HCT116 (cell line): ENCODE measurements at regions not wholly inside any gene's neighbourhood (a gene's known extent, or its start where the extent isn't known, plus 50 kb on each side); places are given as distances from the start of the nearest gene placed in this dataset.

Source experiments
- EZH2 ChIP-seq: fragments of 200-600 bp; sonication (generic); IDR thresholded peaks from 2 replicates; pipeline ENCODE4 v1.6.1; 2017; ENCODE audit warnings: antibody characterized with exemption, mixed run types
- EZH2phosphoT487 ChIP-seq: fragments of 200-600 bp; IDR thresholded peaks from 2 replicates; pipeline ENCODE4 v1.6.1; 2018; ENCODE audit warnings: antibody characterized with exemption, borderline replicate concordance
- JUND ChIP-seq: IDR thresholded peaks from 2 replicates; pipeline ENCODE4 v1.6.1; 2012
- POLR2A ChIP-seq: IDR thresholded peaks from 2 replicates; pipeline ENCODE4 v1.7.0; 2011; ENCODE audit warnings: borderline replicate concordance; ENCODE audit not compliant: insufficient read depth, insufficient read length; ENCODE audit errors: extremely low read depth
- POLR2AphosphoS5 ChIP-seq: IDR thresholded peaks from 2 replicates; pipeline ENCODE4 v1.6.1; 2011; ENCODE audit warnings: mild to moderate bottlenecking, low read depth, low read length, moderate library complexity
- RAD21 ChIP-seq: IDR thresholded peaks from 2 replicates; pipeline ENCODE4 v1.6.1; 2012; ENCODE audit warnings: low read depth, mild to moderate bottlenecking
- SIN3A ChIP-seq: IDR thresholded peaks from 2 replicates; pipeline ENCODE4 v1.6.1; 2012; ENCODE audit warnings: low read depth
- TCF7L2 ChIP-seq: IDR thresholded peaks from 2 replicates; pipeline ENCODE4 v1.7.0; 2011; ENCODE audit warnings: borderline replicate concordance, inconsistent platforms; ENCODE audit not compliant: insufficient read depth, insufficient read length; ENCODE audit errors: extremely low read depth
- TF ChIP-seq, protein P1 (sequence below): IDR thresholded peaks from 2 replicates; pipeline ENCODE4 v1.6.1; 2012; ENCODE audit warnings: low read depth
- TF ChIP-seq, protein P2 (sequence below), 3 experiments: fragments of 200-600 bp in 1 of 3; sonication (generic) in 1 of 3; IDR thresholded peaks in 2 of 3; conservative IDR thresholded peaks in 1 of 3; 2 replicates each; pipeline ENCODE4 v1.5.1; 2012 to 2017; ENCODE audit warnings: low read depth in 2 of 3, low read length in 2 of 3, antibody characterized with exemption in 1 of 3, borderline replicate concordance in 1 of 3, control low read depth in 1 of 3, mild to moderate bottlenecking in 1 of 3, mixed read lengths in 1 of 3, mixed run types in 1 of 3, moderate library complexity in 1 of 3; ENCODE audit not compliant: insufficient read depth in 1 of 3
- TF ChIP-seq, protein P3 (sequence below): IDR thresholded peaks from 2 replicates; pipeline ENCODE4 v1.6.1; 2011; ENCODE audit warnings: mild to moderate bottlenecking, low read length, moderate library complexity; ENCODE audit not compliant: insufficient replicate concordance; ENCODE audit errors: extremely low read depth
- TF ChIP-seq, protein P4 (sequence below): IDR thresholded peaks from 2 replicates; pipeline ENCODE4 v1.6.1; 2012

DNA sequence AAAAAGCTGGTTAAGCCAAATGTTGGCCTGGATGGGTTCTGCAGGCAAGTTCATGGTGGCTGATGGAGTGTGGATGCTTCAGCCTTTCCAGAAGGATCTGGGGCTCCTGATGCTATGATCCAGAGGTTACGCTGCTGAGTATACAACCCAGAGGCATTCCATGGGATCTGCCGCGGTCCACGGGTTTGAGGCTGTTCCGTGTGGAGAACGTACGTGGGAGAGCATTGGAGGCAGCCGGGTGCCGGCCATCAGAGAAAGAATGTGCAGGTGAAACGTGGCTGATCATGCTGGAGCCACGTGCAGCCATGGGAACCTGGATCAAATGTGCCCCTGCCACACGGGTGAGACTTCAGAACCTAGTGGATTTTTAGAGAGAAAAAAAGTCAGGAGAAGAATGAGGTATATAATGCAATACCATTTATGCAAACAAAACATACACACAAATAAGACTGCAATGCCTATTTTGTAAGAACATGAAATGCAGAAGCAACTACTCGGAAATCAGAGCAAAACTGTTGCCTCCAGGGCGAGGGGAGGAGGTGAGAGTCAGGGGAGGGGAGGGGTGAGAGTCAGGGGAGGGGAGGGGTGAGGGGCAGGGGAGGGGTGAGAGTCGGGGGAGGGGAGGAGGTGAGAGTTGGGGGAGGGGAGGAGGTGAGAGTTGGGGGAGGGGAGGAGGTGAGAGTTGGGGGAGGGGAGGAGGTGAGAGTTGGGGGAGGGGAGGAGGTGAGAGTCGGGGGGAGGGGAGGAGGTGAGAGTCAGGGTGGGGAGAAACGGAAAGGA lies 116.5 kb upstream of the C1orf174 start:
- TF ChIP-seq TCF7L2 (no peak), JUND (no peak), POLR2A (no peak), SIN3A (no peak), RAD21 (no peak), EZH2phosphoT487 (no peak), EZH2 (no peak), POLR2AphosphoS5 (no peak)
- TF ChIP-seq, protein P1, sequence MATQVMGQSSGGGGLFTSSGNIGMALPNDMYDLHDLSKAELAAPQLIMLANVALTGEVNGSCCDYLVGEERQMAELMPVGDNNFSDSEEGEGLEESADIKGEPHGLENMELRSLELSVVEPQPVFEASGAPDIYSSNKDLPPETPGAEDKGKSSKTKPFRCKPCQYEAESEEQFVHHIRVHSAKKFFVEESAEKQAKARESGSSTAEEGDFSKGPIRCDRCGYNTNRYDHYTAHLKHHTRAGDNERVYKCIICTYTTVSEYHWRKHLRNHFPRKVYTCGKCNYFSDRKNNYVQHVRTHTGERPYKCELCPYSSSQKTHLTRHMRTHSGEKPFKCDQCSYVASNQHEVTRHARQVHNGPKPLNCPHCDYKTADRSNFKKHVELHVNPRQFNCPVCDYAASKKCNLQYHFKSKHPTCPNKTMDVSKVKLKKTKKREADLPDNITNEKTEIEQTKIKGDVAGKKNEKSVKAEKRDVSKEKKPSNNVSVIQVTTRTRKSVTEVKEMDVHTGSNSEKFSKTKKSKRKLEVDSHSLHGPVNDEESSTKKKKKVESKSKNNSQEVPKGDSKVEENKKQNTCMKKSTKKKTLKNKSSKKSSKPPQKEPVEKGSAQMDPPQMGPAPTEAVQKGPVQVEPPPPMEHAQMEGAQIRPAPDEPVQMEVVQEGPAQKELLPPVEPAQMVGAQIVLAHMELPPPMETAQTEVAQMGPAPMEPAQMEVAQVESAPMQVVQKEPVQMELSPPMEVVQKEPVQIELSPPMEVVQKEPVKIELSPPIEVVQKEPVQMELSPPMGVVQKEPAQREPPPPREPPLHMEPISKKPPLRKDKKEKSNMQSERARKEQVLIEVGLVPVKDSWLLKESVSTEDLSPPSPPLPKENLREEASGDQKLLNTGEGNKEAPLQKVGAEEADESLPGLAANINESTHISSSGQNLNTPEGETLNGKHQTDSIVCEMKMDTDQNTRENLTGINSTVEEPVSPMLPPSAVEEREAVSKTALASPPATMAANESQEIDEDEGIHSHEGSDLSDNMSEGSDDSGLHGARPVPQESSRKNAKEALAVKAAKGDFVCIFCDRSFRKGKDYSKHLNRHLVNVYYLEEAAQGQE: no peak
- TF ChIP-seq, protein P2, sequence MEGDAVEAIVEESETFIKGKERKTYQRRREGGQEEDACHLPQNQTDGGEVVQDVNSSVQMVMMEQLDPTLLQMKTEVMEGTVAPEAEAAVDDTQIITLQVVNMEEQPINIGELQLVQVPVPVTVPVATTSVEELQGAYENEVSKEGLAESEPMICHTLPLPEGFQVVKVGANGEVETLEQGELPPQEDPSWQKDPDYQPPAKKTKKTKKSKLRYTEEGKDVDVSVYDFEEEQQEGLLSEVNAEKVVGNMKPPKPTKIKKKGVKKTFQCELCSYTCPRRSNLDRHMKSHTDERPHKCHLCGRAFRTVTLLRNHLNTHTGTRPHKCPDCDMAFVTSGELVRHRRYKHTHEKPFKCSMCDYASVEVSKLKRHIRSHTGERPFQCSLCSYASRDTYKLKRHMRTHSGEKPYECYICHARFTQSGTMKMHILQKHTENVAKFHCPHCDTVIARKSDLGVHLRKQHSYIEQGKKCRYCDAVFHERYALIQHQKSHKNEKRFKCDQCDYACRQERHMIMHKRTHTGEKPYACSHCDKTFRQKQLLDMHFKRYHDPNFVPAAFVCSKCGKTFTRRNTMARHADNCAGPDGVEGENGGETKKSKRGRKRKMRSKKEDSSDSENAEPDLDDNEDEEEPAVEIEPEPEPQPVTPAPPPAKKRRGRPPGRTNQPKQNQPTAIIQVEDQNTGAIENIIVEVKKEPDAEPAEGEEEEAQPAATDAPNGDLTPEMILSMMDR (IDR thresholded peaks at IDR 0.05 in 2 of 3, conservative IDR thresholded peaks at IDR 0.05 in 1 of 3; ENCODE audit: borderline replicate concordance in 1 of 3, insufficient read depth in 1 of 3, low read depth in 2 of 3, low read length in 2 of 3): no peak
- TF ChIP-seq, protein P3, sequence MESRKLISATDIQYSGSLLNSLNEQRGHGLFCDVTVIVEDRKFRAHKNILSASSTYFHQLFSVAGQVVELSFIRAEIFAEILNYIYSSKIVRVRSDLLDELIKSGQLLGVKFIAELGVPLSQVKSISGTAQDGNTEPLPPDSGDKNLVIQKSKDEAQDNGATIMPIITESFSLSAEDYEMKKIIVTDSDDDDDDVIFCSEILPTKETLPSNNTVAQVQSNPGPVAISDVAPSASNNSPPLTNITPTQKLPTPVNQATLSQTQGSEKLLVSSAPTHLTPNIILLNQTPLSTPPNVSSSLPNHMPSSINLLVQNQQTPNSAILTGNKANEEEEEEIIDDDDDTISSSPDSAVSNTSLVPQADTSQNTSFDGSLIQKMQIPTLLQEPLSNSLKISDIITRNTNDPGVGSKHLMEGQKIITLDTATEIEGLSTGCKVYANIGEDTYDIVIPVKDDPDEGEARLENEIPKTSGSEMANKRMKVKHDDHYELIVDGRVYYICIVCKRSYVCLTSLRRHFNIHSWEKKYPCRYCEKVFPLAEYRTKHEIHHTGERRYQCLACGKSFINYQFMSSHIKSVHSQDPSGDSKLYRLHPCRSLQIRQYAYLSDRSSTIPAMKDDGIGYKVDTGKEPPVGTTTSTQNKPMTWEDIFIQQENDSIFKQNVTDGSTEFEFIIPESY: no peak
- TF ChIP-seq, protein P4, sequence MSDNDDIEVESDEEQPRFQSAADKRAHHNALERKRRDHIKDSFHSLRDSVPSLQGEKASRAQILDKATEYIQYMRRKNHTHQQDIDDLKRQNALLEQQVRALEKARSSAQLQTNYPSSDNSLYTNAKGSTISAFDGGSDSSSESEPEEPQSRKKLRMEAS: no peak
